HEK293 (cell line): ENCODE measurements at regions not wholly inside any gene's neighbourhood (a gene's known extent, or its start where the extent isn't known, plus 50 kb on each side); places are given as distances from the start of the nearest gene placed in this dataset.

ENCODE experiments used
- GLI2 ChIP-seq: fragments of 450-650 bp; formaldehyde crosslinking; IDR thresholded peaks from 2 replicates; pipeline ENCODE4; 2017; ENCODE audit warnings: missing biosample characterization, missing genetic modification characterization, low read depth, borderline replicate concordance
- GLI4 ChIP-seq: fragments of 450-650 bp; formaldehyde crosslinking; IDR thresholded peaks from 2 replicates; pipeline ENCODE4 v1.5.1; 2016; ENCODE audit warnings: missing biosample characterization, missing genetic modification characterization
- KLF9 ChIP-seq: fragments of 450-650 bp; formaldehyde crosslinking; IDR thresholded peaks from 2 replicates; pipeline ENCODE4 v1.5.1; 2016; ENCODE audit warnings: missing biosample characterization, missing genetic modification characterization, low read depth
- MZF1 ChIP-seq: fragments of 450-650 bp; formaldehyde crosslinking; IDR thresholded peaks from 2 replicates; pipeline ENCODE4 v1.5.1; 2017; ENCODE audit warnings: missing biosample characterization, missing genetic modification characterization, borderline replicate concordance
- SALL2 ChIP-seq: fragments of 450-650 bp; formaldehyde crosslinking; IDR thresholded peaks from 2 replicates; pipeline ENCODE4 v1.5.0; 2017; ENCODE audit warnings: missing biosample characterization, mild to moderate bottlenecking, missing genetic modification characterization, borderline replicate concordance
- ZBTB17 ChIP-seq: fragments of 450-650 bp; formaldehyde crosslinking; IDR thresholded peaks from 2 replicates; pipeline ENCODE4 v1.5.1; 2016; ENCODE audit warnings: missing biosample characterization, missing genetic modification characterization
- ZBTB7A ChIP-seq: fragments of 450-650 bp; formaldehyde crosslinking; IDR thresholded peaks from 2 replicates; pipeline ENCODE4 v1.5.1; 2016; ENCODE audit warnings: low read depth, missing biosample characterization, missing genetic modification characterization
- ZNF175 ChIP-seq: fragments of 450-650 bp; formaldehyde crosslinking; IDR thresholded peaks from 2 replicates; pipeline ENCODE4 v1.5.1; 2016; ENCODE audit warnings: missing biosample characterization, missing genetic modification characterization
- ZNF274 ChIP-seq, 2 experiments: fragments of 200-500 bp in 1 of 2; fragments of 450-650 bp in 1 of 2; sonication (Bioruptor generic) in 1 of 2; formaldehyde crosslinking in 1 of 2; IDR thresholded peaks; 2 replicates each; pipeline versions ENCODE4 v1.5.1 to v1.6.1; 2014 to 2016; ENCODE audit warnings: borderline replicate concordance in 1 of 2, inconsistent platforms in 1 of 2, low read length in 1 of 2, missing biosample characterization in 1 of 2, missing genetic modification characterization in 1 of 2
- ZNF530 ChIP-seq: fragments of 450-650 bp; formaldehyde crosslinking; IDR thresholded peaks from 2 replicates; pipeline ENCODE4 v1.5.1; 2016; ENCODE audit warnings: low read depth, missing biosample characterization, missing genetic modification characterization
- ZNF670 ChIP-seq: fragments of 450-650 bp; formaldehyde crosslinking; IDR thresholded peaks from 2 replicates; pipeline ENCODE4 v1.5.1; 2016; ENCODE audit warnings: missing biosample characterization, missing genetic modification characterization, low read depth
- ZNF747 ChIP-seq: fragments of 450-650 bp; formaldehyde crosslinking; IDR thresholded peaks from 2 replicates; pipeline ENCODE4 v1.5.1; 2016; ENCODE audit warnings: missing biosample characterization, missing genetic modification characterization
- TF ChIP-seq, protein P1 (sequence below): fragments of 450-650 bp; formaldehyde crosslinking; IDR thresholded peaks from 2 replicates; pipeline ENCODE4 v1.5.1; 2016; ENCODE audit warnings: missing biosample characterization, missing genetic modification characterization
- TF ChIP-seq, protein P2 (sequence below): fragments of 450-650 bp; formaldehyde crosslinking; IDR thresholded peaks from 2 replicates; pipeline ENCODE4 v1.5.1; 2016; ENCODE audit warnings: missing biosample characterization, missing genetic modification characterization

DNA sequence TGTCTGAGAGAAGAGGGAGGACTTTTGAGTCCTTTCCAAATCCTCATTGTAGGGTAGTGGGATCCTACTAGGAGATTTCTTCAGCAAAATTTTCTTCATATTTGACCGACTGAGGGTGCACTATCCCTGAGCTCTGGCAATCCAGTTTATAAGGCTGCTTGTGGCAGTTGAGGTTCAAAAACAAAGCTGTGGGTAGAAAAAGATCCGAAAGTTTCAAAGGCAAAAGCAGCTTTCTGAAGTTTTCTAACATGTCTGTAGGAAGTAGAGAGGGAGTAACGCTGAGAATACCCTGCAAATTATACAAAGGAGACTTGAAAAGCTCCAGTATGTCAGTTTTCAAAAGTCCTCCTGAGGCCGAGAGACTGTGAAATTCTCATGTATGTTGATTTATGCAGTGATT is 1039.3 kb upstream of the PIK3C3 start:
- TF ChIP-seq, protein P1, sequence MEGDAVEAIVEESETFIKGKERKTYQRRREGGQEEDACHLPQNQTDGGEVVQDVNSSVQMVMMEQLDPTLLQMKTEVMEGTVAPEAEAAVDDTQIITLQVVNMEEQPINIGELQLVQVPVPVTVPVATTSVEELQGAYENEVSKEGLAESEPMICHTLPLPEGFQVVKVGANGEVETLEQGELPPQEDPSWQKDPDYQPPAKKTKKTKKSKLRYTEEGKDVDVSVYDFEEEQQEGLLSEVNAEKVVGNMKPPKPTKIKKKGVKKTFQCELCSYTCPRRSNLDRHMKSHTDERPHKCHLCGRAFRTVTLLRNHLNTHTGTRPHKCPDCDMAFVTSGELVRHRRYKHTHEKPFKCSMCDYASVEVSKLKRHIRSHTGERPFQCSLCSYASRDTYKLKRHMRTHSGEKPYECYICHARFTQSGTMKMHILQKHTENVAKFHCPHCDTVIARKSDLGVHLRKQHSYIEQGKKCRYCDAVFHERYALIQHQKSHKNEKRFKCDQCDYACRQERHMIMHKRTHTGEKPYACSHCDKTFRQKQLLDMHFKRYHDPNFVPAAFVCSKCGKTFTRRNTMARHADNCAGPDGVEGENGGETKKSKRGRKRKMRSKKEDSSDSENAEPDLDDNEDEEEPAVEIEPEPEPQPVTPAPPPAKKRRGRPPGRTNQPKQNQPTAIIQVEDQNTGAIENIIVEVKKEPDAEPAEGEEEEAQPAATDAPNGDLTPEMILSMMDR (tag by site-specific recombination) = no peak
- TF ChIP-seq ZNF670 (tag by site-specific recombination) = no peak
- TF ChIP-seq ZNF175 (tag by site-specific recombination) = no peak
- TF ChIP-seq ZBTB17 (tag by site-specific recombination) = no peak
- TF ChIP-seq ZNF274 (IDR thresholded peaks at IDR 0.05; ENCODE audit: low read length) = no peak
- TF ChIP-seq ZNF274 (tag by site-specific recombination; IDR thresholded peaks at IDR 0.05; ENCODE audit: borderline replicate concordance) = no peak
- no peak for TF ChIP-seq ZBTB7A (tag by site-specific recombination)
- TF ChIP-seq KLF9 (tag by site-specific recombination) = no peak
- no peak for TF ChIP-seq SALL2 (tag by site-specific recombination)
- no peak for TF ChIP-seq GLI4
- TF ChIP-seq ZNF530 (tag by site-specific recombination) = no peak
- TF ChIP-seq GLI2 (tag by site-specific recombination) = no peak
- TF ChIP-seq MZF1 = no peak
- TF ChIP-seq, protein P2, sequence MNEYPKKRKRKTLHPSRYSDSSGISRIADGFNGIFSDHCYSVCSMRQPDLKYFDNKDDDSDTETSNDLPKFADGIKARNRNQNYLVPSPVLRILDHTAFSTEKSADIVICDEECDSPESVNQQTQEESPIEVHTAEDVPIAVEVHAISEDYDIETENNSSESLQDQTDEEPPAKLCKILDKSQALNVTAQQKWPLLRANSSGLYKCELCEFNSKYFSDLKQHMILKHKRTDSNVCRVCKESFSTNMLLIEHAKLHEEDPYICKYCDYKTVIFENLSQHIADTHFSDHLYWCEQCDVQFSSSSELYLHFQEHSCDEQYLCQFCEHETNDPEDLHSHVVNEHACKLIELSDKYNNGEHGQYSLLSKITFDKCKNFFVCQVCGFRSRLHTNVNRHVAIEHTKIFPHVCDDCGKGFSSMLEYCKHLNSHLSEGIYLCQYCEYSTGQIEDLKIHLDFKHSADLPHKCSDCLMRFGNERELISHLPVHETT (tag by site-specific recombination) = no peak
- TF ChIP-seq ZNF747 (tag by site-specific recombination) = no peak
